ENCODE measurements at regions not wholly inside any gene's neighbourhood (a gene's known extent, or its start where the extent isn't known, plus 50 kb on each side); places are given as distances from the start of the nearest gene placed in this dataset.

DNA sequence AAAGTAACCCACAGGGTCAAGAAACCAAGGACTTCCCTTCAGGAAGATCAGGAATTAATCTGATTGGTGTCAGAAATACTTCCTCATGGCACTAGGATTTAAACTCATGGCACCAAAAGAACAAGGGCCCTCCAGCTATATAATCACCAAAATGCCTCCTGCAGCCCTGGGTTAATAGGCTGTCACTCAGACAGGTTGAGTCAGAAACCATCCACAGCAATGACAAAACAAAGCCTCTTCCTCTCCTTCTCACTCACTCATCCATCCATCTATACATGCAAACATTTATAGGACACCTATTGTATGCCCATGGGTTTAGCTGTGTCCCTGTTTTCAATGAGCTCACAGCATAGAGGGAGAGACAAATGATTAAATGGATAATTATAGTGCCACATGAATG is 62.5 kb upstream of the SPOCK1 start:
- no peak overlapping the region for H3K4me3 ChIP-seq (ENCODE audit: low read length)
- TF ChIP-seq, protein P1, sequence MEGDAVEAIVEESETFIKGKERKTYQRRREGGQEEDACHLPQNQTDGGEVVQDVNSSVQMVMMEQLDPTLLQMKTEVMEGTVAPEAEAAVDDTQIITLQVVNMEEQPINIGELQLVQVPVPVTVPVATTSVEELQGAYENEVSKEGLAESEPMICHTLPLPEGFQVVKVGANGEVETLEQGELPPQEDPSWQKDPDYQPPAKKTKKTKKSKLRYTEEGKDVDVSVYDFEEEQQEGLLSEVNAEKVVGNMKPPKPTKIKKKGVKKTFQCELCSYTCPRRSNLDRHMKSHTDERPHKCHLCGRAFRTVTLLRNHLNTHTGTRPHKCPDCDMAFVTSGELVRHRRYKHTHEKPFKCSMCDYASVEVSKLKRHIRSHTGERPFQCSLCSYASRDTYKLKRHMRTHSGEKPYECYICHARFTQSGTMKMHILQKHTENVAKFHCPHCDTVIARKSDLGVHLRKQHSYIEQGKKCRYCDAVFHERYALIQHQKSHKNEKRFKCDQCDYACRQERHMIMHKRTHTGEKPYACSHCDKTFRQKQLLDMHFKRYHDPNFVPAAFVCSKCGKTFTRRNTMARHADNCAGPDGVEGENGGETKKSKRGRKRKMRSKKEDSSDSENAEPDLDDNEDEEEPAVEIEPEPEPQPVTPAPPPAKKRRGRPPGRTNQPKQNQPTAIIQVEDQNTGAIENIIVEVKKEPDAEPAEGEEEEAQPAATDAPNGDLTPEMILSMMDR (conservative IDR thresholded peaks at IDR 0.05; ENCODE audit: low read depth, low read length): no peak
- no peak for DNase-seq (ENCODE audit: low read depth)

DNA sequence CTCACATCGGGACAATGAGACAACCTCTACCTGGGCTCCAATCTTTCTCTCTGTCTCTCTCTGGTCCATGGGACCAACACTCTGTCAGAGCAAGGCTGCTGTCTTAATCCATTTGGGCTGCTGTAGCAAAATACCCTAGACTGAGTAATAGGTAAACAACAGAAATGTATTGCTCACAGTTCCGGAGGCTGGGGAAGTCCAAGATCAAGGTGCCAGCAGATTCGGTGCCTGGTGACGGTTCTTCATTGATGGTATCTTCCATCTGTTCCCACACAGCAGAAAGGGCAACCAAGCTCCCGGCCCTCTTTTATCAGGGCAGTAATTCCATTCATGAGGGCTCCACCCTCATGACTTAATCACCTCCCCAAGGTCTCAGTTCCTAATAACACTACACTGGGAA is 61.3 kb upstream of the SPOCK1 start:
- TF ChIP-seq, protein P1 (conservative IDR thresholded peaks at IDR 0.05; ENCODE audit: low read depth, low read length): no peak
- DNase-seq (ENCODE audit: low read depth): no peak
- no peak overlapping the region for H3K4me3 ChIP-seq (ENCODE audit: low read length)

Data from retinal pigment epithelial cell (primary cell).